NCI-H2196 treated with DMSO at 0.1 percent for 48 hours (cell line): ENCODE measurements at regions not wholly inside any gene's neighbourhood (a gene's known extent, or its start where the extent isn't known, plus 50 kb on each side); places are given as distances from the start of the nearest gene placed in this dataset.

Experiments
- DNase-seq: peaks from one replicate; lab custom pipeline; 2025; ENCODE audit not compliant: unreplicated experiment; lab: John Stamatoyannopoulos, UW

DNA sequence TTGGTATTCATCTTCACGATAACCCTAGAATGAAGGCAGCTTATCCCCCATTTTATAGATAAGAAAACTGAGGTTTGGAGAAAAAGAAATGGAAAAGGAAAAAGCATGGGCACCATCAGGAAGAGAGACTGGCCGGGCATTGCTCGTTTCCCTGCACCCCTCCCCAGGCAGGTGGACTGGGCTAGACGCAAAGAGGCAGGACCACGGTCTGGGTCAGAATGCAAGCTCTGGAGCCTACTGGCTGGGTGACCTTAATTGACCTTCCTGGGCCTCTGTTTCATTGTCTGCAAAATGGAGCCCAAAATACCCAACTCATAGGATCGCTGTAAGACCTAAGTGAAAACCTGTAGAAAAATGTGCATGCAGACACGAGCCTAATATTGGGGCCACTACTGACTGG, 135.3 kb upstream of the GLI2 start:
- no peak for DNase-seq

DNA sequence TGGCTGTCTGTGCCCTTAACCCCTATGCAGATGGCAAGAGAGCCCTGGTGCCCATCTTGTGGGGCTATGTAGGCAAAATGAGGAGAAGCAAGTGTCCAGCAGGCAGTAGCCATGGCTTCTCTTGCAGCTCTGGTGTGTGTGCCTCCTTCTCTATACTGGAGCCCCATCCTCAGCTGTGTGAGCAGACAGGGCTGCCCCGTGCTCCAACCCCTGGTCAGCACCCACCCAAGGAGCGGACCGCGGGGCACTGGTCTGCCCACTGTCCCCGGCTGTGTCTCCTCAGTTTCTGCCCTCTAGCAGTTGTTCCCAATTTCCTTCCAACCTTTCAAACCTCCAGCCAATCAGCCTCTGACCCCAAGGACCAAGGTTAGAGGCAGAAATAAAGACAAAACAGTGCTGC, 134.9 kb upstream of the GLI2 start:
- no peak for DNase-seq

DNA sequence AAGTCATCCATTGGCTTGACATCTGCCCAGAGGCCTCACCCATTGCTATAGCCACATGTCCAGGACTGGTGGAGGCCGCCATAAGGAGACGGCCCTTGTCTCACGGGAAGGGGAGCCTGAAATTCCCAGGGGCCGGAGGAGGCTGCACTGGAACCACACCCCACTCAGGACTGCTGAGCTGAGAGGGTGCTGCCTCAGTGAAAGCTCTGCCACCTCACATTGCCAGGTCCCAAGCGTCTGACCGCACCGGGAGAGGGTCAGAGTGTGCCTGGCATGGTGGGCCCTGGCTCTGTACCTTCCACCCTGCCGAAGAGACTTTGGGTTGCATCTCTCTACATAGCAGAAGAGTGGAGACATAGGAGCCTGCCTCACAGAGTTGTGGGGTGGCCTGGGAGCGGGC, 134.1 kb upstream of the GLI2 start:
- DNase-seq, result no peak

DNA sequence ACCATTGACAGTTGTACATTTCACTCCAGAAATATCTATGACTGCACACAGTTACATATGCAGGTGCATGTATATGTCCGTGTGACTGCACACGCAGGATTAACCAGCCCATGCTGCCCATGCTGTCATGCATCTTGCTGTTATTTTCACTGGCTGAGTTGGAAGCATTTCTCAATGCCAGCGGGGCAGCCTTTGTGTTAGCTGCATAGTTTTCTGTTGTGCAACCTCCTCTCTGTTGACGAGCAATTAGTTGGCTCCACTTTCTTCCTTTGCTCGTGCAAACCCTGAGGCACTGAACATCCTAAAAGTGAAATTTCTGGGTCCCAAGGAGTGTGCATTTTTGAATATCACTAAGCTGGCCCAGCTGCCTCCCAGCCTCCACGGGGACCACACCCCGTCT, 133.4 kb upstream of the GLI2 start:
- no peak for DNase-seq

DNA sequence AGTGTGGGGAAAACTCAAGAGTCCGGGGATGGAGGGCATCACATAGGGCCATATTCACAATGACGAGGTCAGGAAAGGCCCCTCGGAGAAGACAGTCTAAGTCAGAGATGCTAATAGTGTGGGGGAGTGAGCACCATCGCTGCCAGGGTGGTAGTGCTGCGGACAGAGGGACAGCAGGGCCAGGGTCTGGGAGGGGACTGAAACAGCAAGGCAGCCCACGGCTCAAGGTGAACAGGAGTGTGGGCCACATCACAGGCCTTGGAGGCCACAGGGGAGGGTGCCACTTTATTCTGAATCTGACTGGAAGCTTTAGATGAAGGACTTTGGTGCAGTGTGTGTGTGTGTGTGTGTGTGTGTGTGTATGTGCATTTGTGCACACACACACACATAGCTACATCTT, 130.9 kb upstream of the GLI2 start:
- no peak for DNase-seq

DNA sequence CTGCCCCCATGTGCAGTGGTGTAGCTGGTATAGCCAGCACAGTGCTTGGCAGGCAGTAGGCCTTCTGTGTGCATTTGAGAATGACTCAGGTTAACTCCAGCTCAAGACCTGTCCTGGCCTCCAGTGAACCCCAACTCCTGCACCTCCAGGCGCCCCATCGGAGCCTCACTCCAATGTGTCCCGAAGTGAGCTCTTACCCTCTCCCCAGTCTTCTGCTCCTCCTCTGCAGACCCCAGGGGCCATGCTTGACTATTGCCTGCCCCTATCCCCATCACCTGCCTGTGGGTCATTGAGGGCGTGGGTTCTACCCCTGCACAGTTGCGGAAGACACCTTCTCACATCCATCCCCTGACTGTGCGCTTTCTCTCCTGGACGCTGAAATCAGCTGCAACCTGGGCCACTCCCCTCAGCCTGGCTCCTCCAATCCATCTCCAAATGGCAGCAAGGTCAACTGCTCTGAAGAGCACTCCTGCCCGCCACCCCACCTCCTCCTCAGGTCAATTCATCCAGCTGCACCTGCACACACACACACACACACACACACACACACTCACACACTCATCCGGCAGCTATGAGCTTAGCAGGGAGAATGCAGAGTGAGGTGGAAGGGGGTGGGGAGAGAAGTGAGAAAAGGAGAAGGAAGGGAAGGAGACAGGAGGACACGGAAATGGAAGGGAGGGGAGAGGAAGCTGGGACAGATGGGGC, 130.3 kb upstream of the GLI2 start:
- DNase-seq, result peak; percentile 60

DNA sequence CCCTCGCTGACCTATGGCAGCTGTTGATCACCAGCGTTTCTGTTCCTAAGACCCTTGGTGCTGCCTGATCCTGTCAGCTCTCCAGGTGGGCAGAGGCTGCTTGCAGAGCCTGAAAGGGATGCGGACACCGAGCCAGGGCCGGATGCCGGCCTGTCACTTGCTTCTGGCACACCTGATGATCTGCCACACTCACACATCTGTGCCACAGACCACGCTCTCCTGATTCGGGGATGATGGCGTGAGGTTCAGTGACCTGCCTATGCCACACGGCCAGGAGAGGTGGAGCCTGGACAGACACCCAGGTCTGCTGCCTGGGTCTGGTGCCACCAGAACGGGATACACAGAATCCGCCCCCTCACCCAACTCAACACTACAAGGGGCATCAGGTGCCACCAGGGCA, 129.4 kb upstream of the GLI2 start:
- DNase-seq, result no peak

DNA sequence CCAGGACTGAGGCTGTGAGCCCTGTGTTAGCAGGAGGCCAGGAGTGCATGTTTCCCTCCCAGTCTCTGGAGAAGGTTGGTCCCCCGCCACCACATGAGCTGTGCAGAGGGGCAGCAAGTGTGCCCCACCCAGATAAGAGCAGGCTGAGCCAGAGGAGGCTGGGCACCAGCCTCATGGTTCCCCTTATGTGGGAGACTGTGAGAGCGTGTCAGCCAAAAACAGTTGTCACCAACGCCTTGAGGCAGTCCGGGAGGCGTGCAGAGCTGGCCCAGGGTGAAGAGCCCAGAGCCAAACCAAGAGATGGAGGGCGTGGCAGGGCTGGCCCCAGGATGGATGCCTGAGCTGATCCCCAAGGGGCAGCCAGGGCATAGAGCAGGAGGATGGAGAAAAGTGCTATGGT, 128.7 kb upstream of the GLI2 start:
- DNase-seq, result no peak

DNA sequence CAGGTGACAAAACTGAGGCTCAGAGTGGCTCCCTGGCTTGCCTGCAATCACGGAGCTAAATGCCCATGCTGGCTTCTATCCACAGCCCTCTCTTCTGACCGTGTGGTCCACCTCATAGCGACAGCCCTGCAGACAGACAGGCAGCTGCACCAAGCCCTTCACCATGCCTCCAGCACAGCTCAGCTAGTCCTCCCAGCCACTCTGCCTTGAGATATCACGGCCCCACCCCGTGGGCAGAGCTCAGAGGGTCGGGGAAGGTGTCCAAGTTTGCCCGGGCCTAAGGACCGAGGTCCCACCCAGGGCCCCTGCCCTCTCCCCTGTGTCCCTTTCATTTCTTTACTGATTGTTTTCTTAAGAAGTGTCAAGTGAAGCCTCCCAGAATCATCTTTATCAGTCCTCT, 128.2 kb upstream of the GLI2 start:
- no peak for DNase-seq

DNA sequence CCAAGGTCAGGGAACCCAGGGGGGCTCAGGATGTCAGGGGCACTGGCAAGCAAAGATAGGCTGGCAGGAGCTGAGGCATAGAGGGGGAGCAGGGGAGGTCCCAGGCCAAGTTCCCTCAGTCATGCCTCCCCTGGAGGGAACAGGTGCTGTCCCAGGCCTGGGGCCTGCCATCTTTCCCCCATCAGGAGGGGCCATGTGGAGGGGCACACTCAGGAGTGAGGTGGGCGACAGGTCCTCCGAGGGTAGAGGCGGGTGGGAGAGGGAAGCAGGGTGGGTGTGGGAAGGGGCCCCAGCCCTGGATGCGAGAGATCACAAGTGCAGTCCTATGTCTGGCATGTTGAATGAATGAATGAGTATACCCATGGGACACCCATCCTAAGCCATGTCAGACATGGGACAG, 127.7 kb upstream of the GLI2 start:
- DNase-seq, result no peak

DNA sequence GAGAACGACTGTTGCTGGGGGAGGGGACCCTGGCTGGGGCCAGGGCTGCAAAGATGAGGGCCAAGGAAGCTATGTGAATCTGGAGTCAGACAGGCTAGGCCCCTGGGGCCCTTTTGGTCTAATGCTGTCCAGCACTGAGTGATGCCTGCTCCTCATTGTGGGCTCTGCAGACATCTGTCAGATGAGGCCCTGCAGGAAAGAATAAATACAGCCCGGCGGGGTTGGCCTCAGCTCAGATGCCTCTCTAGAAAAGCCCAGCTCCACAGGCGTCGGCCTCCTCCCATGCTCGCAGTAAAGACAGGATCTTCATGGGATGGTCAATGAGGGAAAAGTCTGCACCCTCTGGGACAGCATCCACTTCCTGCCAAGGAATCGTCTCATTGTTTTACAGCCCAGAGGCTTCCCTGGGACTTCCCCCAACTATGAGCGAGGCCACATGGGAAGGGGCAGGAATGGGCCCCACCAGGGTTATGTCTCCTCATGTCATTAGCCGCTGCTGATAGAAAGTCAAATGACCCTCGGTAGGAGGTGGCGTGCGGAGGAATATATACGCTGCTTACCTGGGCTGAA, 125.8 kb upstream of the GLI2 start:
- DNase-seq, result no peak

DNA sequence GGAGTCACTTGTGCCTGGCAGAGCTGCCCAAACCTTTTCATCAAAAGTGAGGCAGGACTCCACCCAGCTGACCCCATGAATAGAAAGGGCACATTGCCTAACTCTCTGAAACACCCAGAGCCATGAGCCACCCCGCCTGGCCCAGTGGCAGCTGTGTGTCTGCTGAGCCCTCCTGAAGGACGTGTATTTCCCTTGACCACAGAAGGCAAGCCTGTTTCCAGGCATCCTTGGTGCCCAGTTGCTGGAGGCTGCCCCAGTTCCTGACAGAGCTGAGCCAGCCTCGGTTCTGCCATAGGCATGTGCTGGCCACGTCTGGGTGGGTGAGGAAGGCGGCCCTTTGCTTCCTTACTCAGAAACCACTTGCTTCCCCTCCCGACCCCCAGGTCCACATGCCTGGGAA, 124.7 kb upstream of the GLI2 start:
- no peak for DNase-seq

DNA sequence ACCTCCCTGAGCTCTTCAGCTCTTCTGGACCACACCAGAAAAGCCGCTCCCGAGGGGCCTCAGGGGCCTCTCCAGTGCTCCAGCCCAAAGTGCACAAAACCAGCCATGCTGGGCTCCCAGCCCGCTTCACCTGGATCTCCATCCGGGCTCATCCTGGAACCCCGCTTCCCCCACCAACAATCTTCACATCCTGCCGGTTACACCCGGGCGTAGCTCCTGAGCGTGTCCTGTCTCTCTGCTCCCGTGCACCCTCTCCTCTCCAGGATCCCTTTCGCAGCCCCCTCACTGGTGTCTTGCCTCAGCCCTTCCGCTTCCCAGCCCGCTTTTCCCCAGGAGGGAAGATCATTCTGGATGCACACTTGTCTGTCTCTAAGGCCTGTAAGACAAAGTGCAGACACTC, 123.7 kb upstream of the GLI2 start:
- DNase-seq, result no peak

DNA sequence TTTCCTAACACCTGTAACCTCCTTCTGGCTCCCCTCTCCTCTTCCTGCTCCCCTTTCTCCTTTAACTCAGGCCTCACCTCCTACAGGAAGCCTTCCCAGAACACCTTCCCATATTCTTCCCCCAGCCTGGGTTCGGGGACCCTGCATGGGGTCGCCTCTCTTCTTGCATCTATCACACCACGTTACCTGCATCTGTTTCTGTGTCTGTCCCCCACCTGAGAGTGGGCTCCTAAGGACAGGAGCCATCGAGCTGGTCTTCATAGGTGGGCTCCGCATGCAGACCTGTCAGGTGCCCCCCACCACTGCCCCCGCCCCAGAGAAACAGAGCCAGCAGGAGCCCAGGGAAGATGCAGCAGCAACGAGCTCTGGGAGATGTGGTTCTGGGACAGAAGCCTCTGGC, 123.2 kb upstream of the GLI2 start:
- no peak for DNase-seq

DNA sequence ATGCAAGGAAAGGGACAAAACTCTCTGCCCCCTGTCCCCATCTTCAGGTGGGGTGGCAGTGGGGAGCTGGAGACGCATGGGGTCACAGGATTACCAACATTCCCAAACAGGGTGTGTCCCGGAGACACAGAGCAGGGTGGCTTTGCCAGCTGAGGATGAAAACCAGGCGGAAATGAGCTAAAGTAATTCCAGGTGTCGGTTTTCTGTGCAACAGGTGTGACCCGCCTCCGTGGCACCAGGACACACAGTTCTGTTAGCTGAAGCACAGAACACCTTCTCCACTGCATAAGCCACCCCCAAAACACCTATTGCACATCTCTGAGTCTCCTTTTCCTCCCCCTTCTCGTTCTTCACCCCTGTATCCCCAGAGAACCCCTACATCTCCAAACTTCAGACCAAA, 122.7 kb upstream of the GLI2 start:
- DNase-seq, result no peak

DNA sequence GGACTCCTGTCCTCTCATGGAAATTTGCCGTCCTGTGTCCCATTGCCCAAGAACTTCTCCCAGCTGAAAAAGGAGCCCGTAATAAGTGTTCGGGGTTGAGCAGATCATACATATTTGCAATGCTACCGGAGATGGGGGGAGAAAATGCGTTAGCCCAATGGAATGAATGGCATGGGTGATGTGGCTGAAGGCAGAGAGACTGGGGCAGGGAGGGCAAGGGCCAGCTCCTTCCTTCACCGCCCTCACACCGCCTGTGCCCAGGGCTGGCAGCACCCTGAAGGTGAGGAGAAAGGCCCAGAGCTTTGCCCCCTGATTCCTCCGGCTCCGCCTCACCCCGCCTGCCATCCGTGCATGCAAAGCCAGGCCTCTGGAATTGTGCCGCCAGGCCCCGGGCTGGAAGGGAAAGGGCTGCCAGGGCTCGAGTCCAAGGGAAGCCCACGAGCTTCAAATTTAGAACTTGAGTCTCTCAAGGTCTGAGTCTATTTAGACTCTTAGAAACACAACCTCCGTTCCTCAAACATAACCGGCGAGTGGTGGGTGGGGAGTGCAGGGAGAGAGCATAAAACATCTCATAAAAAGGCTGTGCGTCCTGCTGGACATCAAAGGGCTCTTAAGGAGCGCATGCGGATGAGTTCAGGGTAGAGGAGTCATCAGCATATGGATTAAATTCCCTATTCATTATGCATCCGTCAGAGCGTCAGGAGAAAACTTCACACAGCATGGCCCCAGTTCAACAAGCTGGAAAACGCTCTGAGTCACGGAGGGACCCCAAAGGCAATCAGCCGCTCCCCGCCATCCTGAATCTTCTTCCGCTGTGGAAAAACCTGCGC, 121.7 kb upstream of the GLI2 start:
- no peak for DNase-seq

DNA sequence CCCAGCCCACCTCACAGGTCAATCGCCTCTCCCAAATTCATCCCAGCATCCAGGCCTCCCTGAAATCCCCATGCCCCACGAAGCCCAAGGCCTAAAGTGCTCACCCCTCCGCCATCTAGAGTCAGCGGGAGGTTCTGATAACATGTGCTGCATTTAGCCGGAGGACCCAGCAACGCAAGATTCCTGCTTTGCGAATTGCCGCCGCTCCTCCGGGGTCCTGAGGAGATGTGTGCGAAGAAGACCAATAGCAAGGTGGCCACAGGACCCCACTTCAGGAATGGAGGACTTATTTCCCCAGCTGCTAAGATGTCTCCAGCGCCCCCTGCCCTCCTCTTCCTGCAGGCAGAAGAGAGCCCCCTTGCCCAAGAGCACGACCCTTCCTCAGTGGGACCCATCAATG, 120.8 kb upstream of the GLI2 start:
- DNase-seq, result no peak

DNA sequence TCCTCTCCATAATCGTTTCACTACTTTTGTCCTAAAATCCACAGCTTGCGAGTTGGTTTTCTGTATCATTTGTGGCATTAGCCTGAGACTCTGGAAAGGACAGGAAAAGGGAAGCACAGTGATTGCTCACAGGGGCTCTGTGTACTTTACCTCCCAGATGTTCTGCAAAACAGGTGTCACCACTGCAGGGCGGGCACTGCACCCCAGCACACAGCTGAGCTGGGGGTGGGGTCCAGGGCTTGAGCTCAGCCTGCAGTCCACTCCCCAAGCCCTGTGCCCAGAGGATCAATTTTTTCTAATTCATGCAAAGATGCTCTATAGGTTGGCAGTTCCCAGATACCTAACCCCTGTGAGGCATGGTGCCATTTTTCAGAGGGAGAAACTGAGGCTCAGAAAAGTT, 119.4 kb upstream of the GLI2 start:
- DNase-seq, result no peak

DNA sequence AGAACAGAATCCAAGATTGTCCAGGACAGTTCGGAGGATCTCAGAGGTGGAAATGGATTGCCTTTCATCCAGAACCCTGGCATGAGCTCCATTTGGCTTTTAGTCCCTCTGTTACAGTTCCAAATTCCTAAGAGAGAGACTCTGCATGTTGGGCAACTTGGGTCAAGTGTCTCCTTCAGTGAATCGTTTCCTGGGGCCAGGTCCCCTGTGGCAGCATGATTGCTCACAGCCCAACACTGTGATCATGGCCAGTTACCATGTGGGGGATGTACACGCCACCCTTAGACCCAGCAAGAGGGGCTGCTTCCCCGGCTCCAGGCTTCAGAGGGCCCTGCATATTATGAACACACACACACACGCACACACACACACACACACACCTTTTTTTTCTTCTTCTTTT, 118.6 kb upstream of the GLI2 start:
- DNase-seq, result no peak

DNA sequence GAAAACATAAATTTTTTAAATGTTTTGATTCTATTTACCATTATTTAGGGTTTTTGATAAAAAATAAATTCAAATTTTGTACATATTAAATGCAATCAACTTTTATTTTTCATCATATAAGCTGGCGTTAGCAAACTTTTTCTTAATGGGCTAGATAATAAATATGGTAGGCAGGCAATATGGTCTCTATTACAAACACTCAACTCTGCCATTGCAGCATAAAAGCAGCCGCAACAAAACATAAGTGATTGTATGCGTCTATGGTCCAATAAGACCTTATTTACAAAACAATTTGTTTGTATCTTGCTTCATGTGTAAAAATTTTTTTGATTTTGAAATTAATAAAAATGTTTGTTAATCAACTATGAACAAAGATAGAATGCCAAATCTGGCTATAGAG, 116.8 kb upstream of the GLI2 start:
- DNase-seq, result no peak

DNA sequence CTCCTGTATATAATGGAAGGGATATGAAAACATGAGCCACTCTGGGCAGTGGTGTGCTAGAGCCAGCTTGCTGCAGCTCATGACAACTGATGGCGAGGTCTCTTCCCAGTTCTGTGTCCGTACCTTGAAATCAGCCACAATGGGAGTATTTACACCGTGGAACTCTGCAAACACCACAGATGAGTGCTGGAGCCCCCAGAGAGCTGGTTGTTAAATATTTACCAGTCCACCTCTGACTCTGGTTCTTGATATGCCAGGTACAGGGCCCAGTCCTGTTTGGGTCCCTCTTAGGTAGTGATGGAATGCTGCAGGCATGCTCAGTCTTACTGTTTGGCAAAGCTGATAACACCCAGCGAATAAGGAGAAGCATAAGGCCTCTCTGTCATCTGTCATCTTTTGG, 116.1 kb upstream of the GLI2 start:
- DNase-seq, result no peak

DNA sequence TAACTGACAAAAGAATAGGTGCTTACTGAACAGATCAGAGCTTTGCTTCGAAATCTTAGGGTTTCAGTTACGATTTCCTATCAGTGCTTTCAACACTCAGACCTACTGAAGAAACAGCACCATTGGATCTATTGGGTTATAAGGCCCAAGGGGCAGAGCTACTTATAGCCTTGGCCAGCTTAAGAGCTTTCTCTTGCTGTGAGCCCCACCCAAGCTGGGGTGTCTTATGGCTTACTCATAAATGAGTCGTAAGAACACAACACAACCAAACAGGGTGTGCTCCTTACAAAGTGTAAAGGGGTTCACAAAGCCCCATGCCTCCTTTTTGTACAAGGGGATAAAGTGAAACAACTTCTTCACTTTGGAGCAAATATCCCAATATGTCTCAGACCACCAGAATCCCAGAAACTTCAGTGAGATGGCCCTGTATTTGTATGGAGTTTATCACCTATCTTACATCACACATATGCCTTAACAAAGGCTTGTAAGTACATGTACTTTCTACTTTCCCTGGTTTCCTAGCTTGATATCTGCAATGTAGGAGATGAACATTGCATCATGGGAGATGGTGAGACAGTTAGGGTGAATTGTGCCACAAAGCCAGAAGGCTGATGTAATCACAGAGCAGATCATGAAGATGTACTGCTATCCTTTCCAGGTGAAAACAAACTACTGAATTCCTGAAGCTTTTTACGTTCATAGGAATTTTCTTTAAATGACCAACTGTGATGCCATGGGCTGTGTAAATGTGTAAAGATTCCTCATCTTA, 115.5 kb upstream of the GLI2 start:
- DNase-seq, result no peak
